ENCODE measurements at regions not wholly inside any gene's neighbourhood (a gene's known extent, or its start where the extent isn't known, plus 50 kb on each side); places are given as distances from the start of the nearest gene placed in this dataset.
A peak's percentile ranks its signal among the peaks of the same experiment; 100 is the strongest.

- H3K9me3 ChIP-seq, result no peaks in the 10 kb centered on the region
- WGBS, 2 donors, result 18 to 24% methylated on average over 17 of the region's 17 CpGs
- peak; percentile 75 to 88 for DNase-seq (ENCODE audit: low spot score in 2 of 2)
- H3K4me1 ChIP-seq, result peaks cover 3 to 99% (median 78%) of the 10 kb centered on the region in 4 donors
- H3K4me3 ChIP-seq, result peak overlapping the region in 1 of 4 donors; percentile 17
- TF ChIP-seq CTCF (IDR thresholded peaks at IDR 0.05) (no peak), POLR2A (IDR thresholded peaks at IDR 0.05) (no peak), EP300 (IDR thresholded peaks at IDR 0.05) (peak; percentile 41 to 79)
- no peaks in the 10 kb centered on the region for H3K27me3 ChIP-seq
- H3K27ac ChIP-seq, result peak overlapping the region; percentile 81 to 98 (median 88)
- H3K36me3 ChIP-seq, result peaks cover 0 to 18% (median 0%) of the 10 kb centered on the region in 3 donors
Measured at GRCh38 chr9:127561491-127562278, 50.4 kb upstream of the STXBP1 start.
